GM12878 (cell line): ENCODE measurements at regions not wholly inside any gene's neighbourhood (a gene's known extent, or its start where the extent isn't known, plus 50 kb on each side); places are given as distances from the start of the nearest gene placed in this dataset.

Source experiments
- ATAC-seq: fragments of 200-7000 bp; cut with Tn5 transposase; 3 replicates; pipeline ENCODE4 v1.9.1; 2020; ENCODE audit warnings: mild to moderate bottlenecking, moderate library complexity
- BruUV-seq: library from RNA; stranded (reverse); fragments of 400-500 nt; replicated peaks from 2 replicates; lab custom pipeline; 2021; lab: Mats Ljungman, UMichigan
- CTCF ChIA-PET: fragments of 300-600 bp; sonication (Branson Sonifier 250); formaldehyde crosslinking; extraction: SDS; loops from one replicate; lab custom pipeline; 2021; ENCODE audit warnings: inconsistent platforms; lab: Yijun Ruan, JAX
- POLR2A ChIA-PET: fragments of 350-600 bp; formaldehyde crosslinking; extraction: SDS; loops from one replicate; lab custom pipeline; 2021; ENCODE audit warnings: inconsistent platforms; lab: Charles Lee
- RAD21 ChIA-PET: fragments of 300-600 bp; sonication (Branson Sonifier 250); formaldehyde crosslinking; loops from one replicate; lab custom pipeline; 2023; ENCODE audit warnings: antibody characterized with exemption; ENCODE audit not compliant: unreplicated experiment; lab: Charles Lee
- SMC1A ChIA-PET: fragments of 300-600 bp; sonication (Branson Sonifier 250); formaldehyde crosslinking; loops from one replicate; lab custom pipeline; 2023; ENCODE audit not compliant: unreplicated experiment, uncharacterized antibody; lab: Charles Lee
- DNase-seq: peaks from one replicate; pipeline ENCODE4 v3.0.0-alpha.2; 2011; ENCODE audit warnings: low read depth, low spot score
- FAIRE-seq: peaks from 3 replicates; lab custom pipeline; 2011; peaks lifted over from hg19 to GRCh38; lab: Jason Lieb, UNC
- H2AFZ ChIP-seq: 2 replicates; pipeline ENCODE4 v1.6.0; 2011; ENCODE audit warnings: low read depth, low read length, control low read depth; ENCODE audit not compliant: control insufficient read depth
- H3K27ac ChIP-seq: 2 replicates; pipeline ENCODE4 v1.5.1; 2011; ENCODE audit warnings: control low read depth; ENCODE audit not compliant: control insufficient read depth, insufficient read depth
- H3K27me3 ChIP-seq, 2 experiments: replicated peaks in 1 of 2; 2 replicates each; pipeline versions ENCODE4 v1.6.0 to v1.6.1; 2011; ENCODE audit warnings: low read length in 1 of 2; ENCODE audit not compliant: control insufficient read depth in 2 of 2, insufficient read depth in 2 of 2
- H3K36me3 ChIP-seq, 2 experiments: 2 replicates each; pipeline ENCODE4 v1.5.1; 2011; ENCODE audit warnings: low read length in 1 of 2; ENCODE audit not compliant: control insufficient read depth in 2 of 2, insufficient read depth in 2 of 2
- H3K4me1 ChIP-seq: 2 replicates; pipeline ENCODE4 v1.6.1; 2011; ENCODE audit warnings: mild to moderate bottlenecking, low read length, moderate library complexity, mixed read lengths; ENCODE audit not compliant: control insufficient read depth, insufficient read depth
- H3K4me2 ChIP-seq: 2 replicates; pipeline ENCODE4 v1.6.0; 2011; ENCODE audit warnings: control low read depth; ENCODE audit not compliant: control insufficient read depth, insufficient read depth
- H3K4me3 ChIP-seq: fragments of 200-600 bp; sonication (generic); 2 replicates; pipeline ENCODE4 v1.5.1; 2016
- H3K79me2 ChIP-seq: 2 replicates; pipeline ENCODE4 v1.6.0; 2011; ENCODE audit warnings: low read length; ENCODE audit not compliant: control insufficient read depth, insufficient read depth
- H3K9ac ChIP-seq: 2 replicates; pipeline ENCODE4 v1.8.0; 2011; ENCODE audit warnings: low read length, control low read depth, mixed read lengths; ENCODE audit not compliant: control insufficient read depth, insufficient read depth
- H3K9me3 ChIP-seq: replicated peaks from 3 replicates; pipeline ENCODE4 v1.5.1; 2011; ENCODE audit warnings: mild to moderate bottlenecking, low read length; ENCODE audit not compliant: control insufficient read depth, insufficient read depth
- H4K20me1 ChIP-seq: 2 replicates; pipeline ENCODE4 v1.6.0; 2011; ENCODE audit not compliant: control insufficient read depth, insufficient read depth
- BCLAF1 ChIP-seq: fragments of 450-650 bp; IDR thresholded peaks from 2 replicates; pipeline ENCODE4 v1.6.1; 2017; ENCODE audit warnings: antibody characterized with exemption, mild to moderate bottlenecking, moderate library complexity
- CBFB ChIP-seq: IDR thresholded peaks from 2 replicates; pipeline ENCODE4 v1.6.1; 2016; ENCODE audit warnings: antibody characterized with exemption, low read depth
- CREB1 ChIP-seq: IDR thresholded peaks from 2 replicates; pipeline ENCODE4 v1.6.1; 2012; ENCODE audit warnings: low read depth, mild to moderate bottlenecking, inconsistent platforms
- NKRF ChIP-seq: fragments of 450-650 bp; conservative IDR thresholded peaks from 2 replicates; pipeline ENCODE4 v1.6.1; 2017; ENCODE audit warnings: mild to moderate bottlenecking, moderate library complexity
- POLR2AphosphoS2 ChIP-seq: IDR thresholded peaks from 2 replicates; pipeline ENCODE4 v1.6.1; 2011; ENCODE audit warnings: low read depth, mild to moderate bottlenecking, low read length, improper control_type of control experiment, moderate library complexity
- ZNF384 ChIP-seq: IDR thresholded peaks from 2 replicates; pipeline ENCODE4 v1.6.1; 2012; ENCODE audit warnings: low read depth, mild to moderate bottlenecking, low read length, improper control_type of control experiment, borderline replicate concordance
- WGBS: methylation state at CpG from one replicate; pipeline ENCODE4 v1.1.6; 2016; ENCODE audit warnings: low lambda C conversion rate; ENCODE audit not compliant: insufficient replicate concordance, insufficient coverage; ENCODE audit errors: missing lambda C conversion rate; 5-methylcytosine and 5-hydroxymethylcytosine counted together
- in situ Hi-C: fragments of 300-500 bp; cut with MboI; formaldehyde crosslinking; loops from 9 replicates; pipeline ENCODE4 v1.14.3; 2018; ENCODE audit warnings: mixed read lengths
- intact Hi-C: fragments of 100-400 bp; cut with micrococcal nuclease; formaldehyde crosslinking; loops from one replicate; pipeline ENCODE4 v1.14.2; 2022; ENCODE audit not compliant: unreplicated experiment

DNA sequence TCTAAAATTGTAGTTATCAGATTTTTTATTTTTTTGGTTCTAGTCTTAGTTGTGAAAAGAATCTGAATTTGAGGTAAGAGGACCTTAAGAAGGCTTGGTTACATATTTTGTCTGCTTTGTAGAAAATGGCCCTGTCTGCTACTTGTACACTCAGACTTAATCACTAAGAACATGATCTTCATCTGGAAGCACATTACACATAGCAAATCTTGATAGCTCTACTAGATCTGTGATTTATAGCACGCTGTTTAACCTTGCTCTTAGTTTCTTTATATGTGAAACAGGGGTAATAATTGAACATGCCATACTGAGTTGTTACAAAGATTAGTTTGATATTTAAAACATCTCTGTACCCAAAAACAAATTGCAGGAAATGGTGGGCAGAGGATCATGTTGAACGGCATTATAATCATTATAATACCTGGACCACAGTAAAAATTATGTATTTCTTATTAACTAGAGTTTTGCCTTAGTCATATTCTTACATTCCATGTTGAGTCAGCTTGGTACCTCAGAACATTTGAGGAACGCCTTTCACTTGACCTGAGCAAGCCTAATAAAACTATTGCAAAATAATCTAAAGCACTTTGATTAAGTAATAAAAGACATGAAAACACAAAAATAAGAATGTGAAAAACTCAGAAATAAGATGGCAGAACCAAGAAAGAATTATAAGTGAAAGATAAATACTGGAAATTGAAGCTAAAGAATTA, 738.0 kb upstream of the AADAT start:
- RAD21 ChIA-PET = no interaction called here

More for the DNA sequence above, 738.0 kb upstream of the AADAT start:
- no peaks in the 10 kb centered on the region for H4K20me1 ChIP-seq
- no peak for FAIRE-seq
- H3K9ac ChIP-seq = no peak overlapping the region
- WGBS = 18% methylated on average over 3 of the region's 3 CpGs
- no peak for DNase-seq
- ChIA-PET POLR2A (no interaction called here), CTCF (no interaction called here), SMC1A (interaction anchor here (0.6 kb wide), 1 partner anchor 80 kb away, joined by 3 read pairs; no protein-coding TSS in a partner anchor)
- ATAC-seq = no peak
- no peaks in the 10 kb centered on the region for H3K27me3 ChIP-seq
- no peaks in the 10 kb centered on the region for H3K9me3 ChIP-seq
- TF ChIP-seq NKRF (no peak), CREB1 (no peak), CBFB (no peak), POLR2AphosphoS2 (no peak), ZNF384 (no peak), BCLAF1 (no peak)
- no TSS peak for BruUV-seq
- H2AFZ ChIP-seq = no peak overlapping the region
- no peaks in the 10 kb centered on the region for H3K36me3 ChIP-seq
- no peak overlapping the region for H3K27ac ChIP-seq
- intact Hi-C loops (no loop called here), in situ Hi-C loops (no loop called here)
- no peak overlapping the region for H3K4me3 ChIP-seq
- H3K79me2 ChIP-seq = no peaks in the 10 kb centered on the region
- H3K4me1 ChIP-seq = no peaks in the 10 kb centered on the region
- H3K4me2 ChIP-seq = no peak overlapping the region
